ENCODE measurements at regions not wholly inside any gene's neighbourhood (a gene's known extent, or its start where the extent isn't known, plus 50 kb on each side); places are given as distances from the start of the nearest gene placed in this dataset.

- peak; percentile 31 for DNase-seq (ENCODE audit: low read depth)
Measured at GRCh38 chr15:39127151-39127790, 453.6 kb upstream of the THBS1 start.

GRCh38 chr15:39127925-39128617 is 452.8 kb upstream of the THBS1 start:
- peak; percentile 94 for DNase-seq (ENCODE audit: low read depth)

- DNase-seq (ENCODE audit: low read depth) = no peak
Measured at GRCh38 chr15:39128746-39129145, 452.1 kb upstream of the THBS1 start.

- DNase-seq (ENCODE audit: low read depth) = no peak
Measured at GRCh38 chr15:39130556-39131379, 450.1 kb upstream of the THBS1 start.

GRCh38 chr15:39131609-39132008 is 449.3 kb upstream of the THBS1 start:
- DNase-seq (ENCODE audit: low read depth) = no peak

- no peak for DNase-seq (ENCODE audit: low read depth)
Measured at GRCh38 chr15:39132070-39132469, 448.8 kb upstream of the THBS1 start.

DNA sequence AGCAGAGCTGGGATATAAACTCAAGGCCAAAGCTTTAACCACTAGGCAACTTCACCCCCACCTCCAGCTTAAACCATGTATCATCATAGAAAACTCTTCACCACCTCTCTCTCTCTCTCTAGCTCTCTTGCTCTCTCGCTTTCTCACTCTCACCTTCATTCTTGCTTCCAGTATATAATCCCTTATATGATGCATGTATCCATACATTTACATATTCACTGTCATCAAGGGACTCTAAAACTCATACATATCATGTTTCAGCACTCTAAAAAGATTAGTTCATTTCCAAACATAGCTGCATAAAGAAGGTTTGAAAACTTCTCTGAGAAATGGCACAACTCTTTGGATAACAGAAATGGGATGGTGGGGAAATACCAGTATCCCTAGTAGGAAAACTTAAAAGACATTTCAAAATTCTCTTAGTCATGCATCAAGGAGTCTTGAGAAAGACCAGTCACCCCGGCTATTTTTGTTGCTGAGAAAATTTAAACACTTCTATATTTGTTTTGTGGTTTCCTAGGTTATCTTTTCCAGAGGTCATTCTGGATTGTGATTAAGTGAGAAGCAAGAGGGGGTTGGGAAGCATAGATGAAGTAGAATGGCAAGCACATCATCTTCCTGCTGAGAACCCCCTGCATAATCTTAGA is 447.8 kb upstream of the THBS1 start:
- DNase-seq (ENCODE audit: low read depth) = peak; percentile 86

DNA sequence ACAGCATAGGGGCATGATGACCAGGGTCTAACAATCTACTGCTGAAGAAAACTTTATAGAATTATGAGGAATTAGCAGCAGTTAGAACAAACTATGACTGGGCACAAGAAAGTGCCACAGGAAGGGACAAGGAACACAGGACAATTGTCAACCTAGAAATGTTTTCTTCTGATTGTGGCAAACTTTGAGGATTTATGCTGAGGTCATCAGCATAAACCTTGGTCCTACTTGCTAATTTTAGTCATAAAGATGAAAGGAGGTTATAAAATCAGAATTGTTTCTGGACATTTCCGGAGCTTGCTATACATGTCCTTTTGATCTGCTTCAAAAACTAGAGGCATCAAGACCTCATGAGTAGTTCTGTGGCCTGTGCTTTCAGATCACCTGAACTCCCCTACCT is 446.6 kb upstream of the THBS1 start:
- no peak for DNase-seq (ENCODE audit: low read depth)

DNA sequence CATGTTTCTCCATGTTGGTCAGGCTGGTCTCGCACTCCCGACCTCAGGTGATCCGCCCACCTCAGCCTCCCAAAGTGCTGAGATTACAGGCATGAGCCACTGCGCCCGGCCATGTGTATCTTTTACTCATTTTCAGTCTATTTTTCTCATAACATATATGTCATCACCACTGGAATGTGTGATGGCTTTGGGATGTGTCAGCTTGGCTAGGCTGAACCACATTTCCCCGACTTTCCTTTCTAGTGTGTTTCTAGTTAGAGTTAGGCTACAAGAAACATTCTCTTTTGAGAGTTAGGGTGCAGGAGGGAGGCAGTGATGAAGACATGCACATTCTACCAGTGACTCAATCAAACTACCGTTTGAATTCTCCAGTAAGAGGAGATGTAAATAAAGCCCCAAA is 444.9 kb upstream of the THBS1 start:
- DNase-seq (ENCODE audit: low read depth) = peak; percentile 93

DNA sequence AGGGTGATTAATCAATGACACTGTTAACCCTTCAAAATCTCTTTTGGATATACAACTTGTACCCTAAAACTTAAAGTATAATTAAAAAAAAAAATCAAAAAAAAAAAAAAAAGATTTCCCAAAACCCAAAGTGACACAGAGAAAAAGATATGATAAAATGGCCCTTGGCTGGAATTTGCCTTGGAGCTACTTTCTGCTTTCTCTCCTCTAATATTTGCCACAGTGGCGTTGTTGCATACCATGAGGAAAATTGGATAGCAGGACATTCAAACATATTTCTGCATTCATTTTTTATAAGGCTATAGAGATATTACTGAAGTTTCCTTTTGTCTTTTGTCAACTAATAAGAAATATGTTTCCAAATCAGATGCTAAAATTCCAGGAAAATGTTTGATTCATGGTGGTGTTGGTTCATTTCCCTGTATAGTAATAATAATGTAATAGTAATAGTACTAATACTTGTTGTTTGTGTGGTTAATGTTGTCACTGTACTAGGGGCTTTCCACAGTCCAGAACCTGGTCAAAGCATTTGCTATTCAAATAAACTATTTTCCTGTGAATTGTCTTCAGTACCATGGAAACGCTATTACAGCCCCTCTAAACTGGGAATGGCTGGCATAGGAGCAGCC is 441.3 kb upstream of the THBS1 start:
- DNase-seq (ENCODE audit: low read depth) = no peak

- peak; percentile 90 for DNase-seq (ENCODE audit: low read depth)
Measured at GRCh38 chr15:39140060-39140604, 440.7 kb upstream of the THBS1 start.

- DNase-seq (ENCODE audit: low read depth) = no peak
Measured at GRCh38 chr15:39142500-39142899, 438.4 kb upstream of the THBS1 start.

DNA sequence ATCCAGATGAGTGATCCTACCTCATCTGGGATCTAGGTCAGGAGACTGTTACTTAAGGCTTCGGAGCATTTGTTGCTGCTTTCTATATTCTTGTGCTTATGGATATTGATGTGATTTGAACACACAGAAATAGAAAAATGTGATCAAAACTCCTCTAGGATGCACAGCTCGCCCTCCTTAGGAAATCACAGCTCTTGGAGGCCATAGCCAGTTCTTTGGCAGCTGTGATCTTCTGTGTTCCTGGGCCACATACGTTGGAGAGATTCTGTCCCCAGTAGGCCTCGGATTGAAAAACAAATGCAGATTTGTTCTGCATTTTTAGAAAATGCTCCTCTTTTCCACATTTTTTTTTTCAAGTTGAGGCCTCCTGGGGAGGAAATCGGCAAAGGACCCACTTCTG is 437.4 kb upstream of the THBS1 start:
- no peak for DNase-seq (ENCODE audit: low read depth)

DNA sequence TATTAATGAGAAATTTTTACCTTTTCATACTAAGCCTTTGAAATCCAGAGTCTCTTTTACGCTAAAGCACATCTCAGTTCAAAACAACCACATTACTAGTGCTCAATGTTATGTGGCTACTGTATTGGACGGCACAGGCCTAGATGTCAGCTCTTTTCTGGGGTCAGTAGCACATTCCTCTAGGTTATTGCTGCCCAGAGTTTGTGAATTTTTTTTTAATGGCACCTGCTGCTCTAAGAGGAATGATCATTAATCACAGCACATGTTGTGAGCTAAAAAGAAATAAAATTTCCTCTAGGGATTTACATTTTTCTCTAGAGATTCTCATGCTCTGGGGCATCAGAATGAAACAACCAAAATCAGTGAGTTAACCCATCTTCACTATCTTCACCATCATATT is 436.8 kb upstream of the THBS1 start:
- DNase-seq (ENCODE audit: low read depth) = no peak

- DNase-seq (ENCODE audit: low read depth) = no peak
Measured at GRCh38 chr15:39144613-39145499, 436.0 kb upstream of the THBS1 start.

DNA sequence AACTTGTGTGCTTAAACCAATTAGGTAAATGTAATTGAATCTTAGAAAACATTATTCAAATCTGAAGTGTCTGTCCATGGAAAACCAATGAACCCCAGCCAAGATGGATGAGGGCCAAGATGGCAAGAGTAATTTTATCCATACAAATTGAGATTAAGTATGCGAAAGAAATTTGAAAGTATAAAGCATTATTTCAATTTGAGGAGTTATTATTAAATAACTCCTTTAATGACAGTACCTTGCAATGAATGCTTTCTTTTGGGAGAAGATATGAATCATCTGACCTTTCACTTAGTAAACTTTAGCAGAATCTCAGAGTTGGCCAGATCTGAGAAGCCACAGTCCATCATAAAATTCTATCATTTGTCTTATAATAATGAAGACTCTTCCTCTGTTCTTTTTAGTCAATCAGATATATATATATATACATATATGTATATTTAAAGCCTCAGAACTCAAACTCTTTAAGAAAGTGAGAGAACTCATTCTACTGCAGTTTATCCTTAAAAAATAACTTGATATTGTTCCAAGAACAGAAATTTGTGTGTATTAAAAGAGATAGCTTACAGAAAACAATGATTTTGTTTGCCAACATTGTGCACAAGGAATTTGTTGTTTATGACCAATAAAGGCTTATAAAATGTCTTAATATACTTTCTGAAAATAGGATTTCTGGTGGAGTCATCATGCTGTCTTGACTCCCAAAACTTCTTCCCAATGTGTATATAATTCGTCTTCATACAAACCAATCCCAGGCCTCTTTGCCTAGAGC is 434.8 kb upstream of the THBS1 start:
- DNase-seq (ENCODE audit: low read depth) = peak; percentile 61

- DNase-seq (ENCODE audit: low read depth) = no peak
Measured at GRCh38 chr15:39149636-39150150, 431.2 kb upstream of the THBS1 start.

DNA sequence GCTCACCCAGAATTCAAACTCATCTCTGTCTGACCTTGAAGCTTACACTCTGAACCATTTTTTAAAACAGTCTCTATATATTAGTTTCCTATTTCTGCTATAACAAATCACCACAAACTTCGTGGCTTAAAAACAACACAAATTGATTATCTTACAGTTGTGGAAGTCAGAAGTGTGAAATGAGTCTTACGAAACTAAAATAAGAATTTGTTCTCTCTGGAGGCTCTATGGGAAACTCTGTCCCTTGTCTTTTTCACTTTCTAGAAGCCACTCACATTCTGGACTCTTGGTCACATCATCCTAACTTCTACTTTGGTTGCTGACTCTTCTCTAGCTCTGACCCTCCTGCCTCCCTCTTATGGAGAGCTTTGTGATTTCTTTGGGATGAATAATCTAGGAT is 429.3 kb upstream of the THBS1 start:
- no peak for DNase-seq (ENCODE audit: low read depth)

- no peak for DNase-seq (ENCODE audit: low read depth)
Measured at GRCh38 chr15:39153058-39153714, 427.7 kb upstream of the THBS1 start.

Measured in iris pigment epithelial cell (primary cell).